LNCaP clone FGC (cell line): ENCODE measurements at regions not wholly inside any gene's neighbourhood (a gene's known extent, or its start where the extent isn't known, plus 50 kb on each side); places are given as distances from the start of the nearest gene placed in this dataset.

Experiments used
- DNase-seq: peaks from one replicate; pipeline ENCODE4 v3.0.0-alpha.2; 2011; ENCODE audit warnings: low read depth
- H3K4me3 ChIP-seq: 2 replicates; pipeline ENCODE4 v1.5.1; 2011; ENCODE audit warnings: mild to moderate bottlenecking, low read depth, low read length, control low read depth
- TF ChIP-seq, protein P1 (sequence below): IDR thresholded peaks from 2 replicates; pipeline ENCODE4 v1.5.1; 2012; ENCODE audit warnings: mild to moderate bottlenecking; ENCODE audit not compliant: control insufficient read depth, insufficient read depth; ENCODE audit errors: extremely low read depth

DNA sequence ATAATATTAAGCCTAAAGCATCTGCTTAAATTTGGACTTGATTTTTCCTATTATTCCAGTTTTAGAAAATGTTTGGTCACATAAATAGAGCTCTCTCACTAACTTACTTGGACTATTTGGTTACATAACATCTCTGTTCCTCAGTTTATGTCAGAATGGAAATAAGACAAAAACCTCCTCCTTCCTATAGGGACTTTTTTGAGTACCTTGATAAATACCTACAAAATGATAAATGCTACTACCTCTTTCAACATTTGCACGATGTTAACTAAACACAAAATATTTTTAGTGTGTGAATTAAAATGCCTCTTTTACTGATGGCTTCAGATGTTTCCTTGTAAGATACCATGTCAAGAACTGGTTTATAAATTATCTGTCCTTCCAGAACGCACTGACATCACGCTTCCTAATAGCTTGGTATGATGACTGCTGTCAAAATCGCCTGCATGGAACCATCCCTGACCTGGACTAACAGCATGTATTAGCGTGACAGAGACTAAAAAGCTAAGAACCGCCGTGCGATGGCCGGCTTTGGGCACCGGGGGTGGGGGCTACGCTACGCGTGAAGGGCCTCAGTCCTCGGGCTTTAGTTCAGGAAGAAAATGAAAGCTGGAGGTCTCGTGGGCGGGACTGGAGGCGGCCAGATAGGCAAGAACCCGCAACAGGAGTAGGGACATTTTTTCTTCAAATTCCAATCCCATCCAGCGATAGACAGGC is 133.2 kb upstream of the BARHL2 start:
- TF ChIP-seq, protein P1, sequence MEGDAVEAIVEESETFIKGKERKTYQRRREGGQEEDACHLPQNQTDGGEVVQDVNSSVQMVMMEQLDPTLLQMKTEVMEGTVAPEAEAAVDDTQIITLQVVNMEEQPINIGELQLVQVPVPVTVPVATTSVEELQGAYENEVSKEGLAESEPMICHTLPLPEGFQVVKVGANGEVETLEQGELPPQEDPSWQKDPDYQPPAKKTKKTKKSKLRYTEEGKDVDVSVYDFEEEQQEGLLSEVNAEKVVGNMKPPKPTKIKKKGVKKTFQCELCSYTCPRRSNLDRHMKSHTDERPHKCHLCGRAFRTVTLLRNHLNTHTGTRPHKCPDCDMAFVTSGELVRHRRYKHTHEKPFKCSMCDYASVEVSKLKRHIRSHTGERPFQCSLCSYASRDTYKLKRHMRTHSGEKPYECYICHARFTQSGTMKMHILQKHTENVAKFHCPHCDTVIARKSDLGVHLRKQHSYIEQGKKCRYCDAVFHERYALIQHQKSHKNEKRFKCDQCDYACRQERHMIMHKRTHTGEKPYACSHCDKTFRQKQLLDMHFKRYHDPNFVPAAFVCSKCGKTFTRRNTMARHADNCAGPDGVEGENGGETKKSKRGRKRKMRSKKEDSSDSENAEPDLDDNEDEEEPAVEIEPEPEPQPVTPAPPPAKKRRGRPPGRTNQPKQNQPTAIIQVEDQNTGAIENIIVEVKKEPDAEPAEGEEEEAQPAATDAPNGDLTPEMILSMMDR = no peak
- DNase-seq = no peak
- peak overlapping the region; percentile 76 for H3K4me3 ChIP-seq

DNA sequence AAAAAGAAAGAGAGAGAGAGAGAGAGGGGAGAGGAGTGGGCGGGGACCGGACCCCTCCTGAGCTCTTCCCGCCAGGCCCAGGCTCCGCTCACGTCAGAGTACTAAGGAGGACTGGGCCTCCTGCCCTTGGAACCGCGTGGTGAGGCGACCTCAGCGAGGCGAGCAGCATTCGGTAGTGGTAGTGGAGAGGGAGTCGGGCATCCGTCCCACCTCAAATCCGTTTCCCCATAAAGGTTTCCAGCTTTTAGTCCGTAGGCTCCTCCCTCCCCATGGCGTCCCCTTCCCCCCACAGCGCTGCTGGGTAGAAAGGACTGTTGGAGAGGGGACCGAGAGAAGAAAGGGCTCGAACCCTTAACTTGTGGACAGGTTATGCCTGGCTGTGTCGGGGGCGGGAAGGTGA is 124.4 kb upstream of the BARHL2 start:
- no peak overlapping the region for H3K4me3 ChIP-seq
- no peak for DNase-seq

DNA sequence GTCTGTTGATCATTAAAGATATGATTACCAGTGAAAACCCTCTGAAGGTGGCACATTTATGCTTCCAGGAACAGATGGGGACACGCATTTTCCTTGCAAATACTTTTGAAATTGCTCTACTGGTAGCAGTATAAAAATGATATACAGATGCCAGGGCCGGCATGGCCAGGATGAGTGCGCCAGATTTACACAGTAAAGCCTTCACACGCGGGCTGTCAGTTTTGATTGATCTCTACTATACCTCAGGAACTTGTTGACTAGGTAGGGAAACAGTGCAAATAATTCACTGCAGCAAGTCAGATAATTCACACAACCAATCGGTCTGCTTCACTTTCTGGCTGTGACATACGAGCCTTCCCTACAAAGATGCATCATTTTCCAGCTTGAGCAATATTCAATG is 123.2 kb upstream of the BARHL2 start:
- no peak overlapping the region for H3K4me3 ChIP-seq
- no peak for DNase-seq
- TF ChIP-seq, protein P1 = no peak

More for the DNA sequence above, 124.4 kb upstream of the BARHL2 start:
- TF ChIP-seq, protein P1 = no peak

DNA sequence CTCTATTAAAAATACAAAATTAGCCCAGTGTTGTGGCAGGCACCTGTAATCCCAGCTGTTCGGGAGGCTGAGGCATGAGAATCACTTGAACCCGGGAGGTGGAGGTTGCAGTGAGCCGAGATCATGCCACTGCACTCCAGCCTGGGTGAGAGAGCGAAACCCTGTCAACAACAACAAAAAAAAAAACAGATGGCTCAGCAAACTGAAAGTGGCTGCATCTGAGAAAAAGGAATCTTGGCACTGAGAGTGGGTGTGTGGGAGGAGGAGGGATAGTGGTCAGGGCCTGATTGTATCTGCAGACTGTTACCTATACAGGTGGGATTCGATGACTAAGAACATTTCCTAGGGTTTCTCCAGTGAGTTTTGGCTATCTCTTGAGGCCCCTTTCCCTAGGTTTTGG is 122.2 kb upstream of the BARHL2 start:
- no peak for DNase-seq
- TF ChIP-seq, protein P1 = no peak
- no peak overlapping the region for H3K4me3 ChIP-seq

DNA sequence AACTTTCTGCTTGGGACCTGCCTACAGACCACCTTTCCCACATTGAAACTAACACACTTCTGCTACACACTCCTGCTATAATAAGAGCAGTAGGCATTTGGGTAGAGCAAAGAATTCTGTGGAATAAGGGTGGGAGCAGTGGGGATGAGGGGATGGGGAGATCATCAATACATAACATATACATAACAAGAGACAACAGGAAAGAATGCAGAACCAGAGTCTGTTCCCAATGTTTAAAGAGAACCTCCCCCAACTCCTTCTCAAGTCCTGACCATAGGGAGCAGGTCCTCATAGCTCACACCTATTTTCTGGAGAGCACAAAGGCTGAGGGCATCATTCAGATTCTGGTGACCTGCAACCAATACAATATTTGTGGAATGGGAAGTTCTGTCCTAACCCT is 121.6 kb upstream of the BARHL2 start:
- TF ChIP-seq, protein P1 = no peak
- no peak overlapping the region for H3K4me3 ChIP-seq
- no peak for DNase-seq

DNA sequence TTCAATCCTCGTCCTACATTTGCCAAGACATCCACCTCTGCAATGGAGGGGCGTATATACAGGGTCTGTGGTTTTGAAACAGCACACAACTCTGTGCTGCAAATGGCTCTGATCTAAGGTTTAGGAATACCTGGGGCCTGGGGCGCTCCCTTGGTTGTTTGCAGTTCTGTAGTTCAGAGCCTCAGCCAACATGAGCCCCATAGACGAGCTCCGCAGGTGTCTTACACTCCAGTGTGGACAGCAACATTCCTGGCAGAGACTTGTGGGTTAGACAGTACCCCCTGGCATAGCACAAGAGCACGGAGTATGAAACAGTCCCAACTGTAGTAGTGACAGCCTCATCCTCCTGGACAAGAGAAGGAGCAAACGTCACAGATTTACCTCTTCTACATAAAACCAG is 120.3 kb upstream of the BARHL2 start:
- TF ChIP-seq, protein P1 = no peak
- DNase-seq = no peak
- H3K4me3 ChIP-seq = no peak overlapping the region

DNA sequence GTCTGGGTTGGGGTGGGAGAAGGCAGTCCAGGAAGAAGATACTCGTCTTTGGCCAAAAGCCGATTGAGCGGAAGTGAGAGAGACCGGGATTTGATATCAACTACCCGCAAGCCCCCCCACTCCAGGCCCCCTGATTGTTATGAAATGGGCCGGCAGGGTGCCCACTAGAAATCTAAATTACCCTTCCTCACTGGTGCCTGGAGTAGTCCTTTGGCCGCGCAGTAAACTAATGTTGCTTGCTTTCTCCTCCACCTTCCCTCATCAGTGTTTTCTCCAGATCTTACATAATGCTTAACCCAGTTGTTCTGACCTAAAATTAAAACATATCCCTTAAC is 119.2 kb upstream of the BARHL2 start:
- DNase-seq = no peak
- H3K4me3 ChIP-seq = no peak overlapping the region
- TF ChIP-seq, protein P1 = no peak
